Suppressor macrophage treated with lipopolysaccharide for 4 hours (primary cell): ENCODE measurements at regions not wholly inside any gene's neighbourhood (a gene's known extent, or its start where the extent isn't known, plus 50 kb on each side); places are given as distances from the start of the nearest gene placed in this dataset.

Source experiments
- DNase-seq: peaks from one replicate; pipeline ENCODE4 v3.0.0-alpha.2; 2020

- peak; percentile 35 for DNase-seq
These were observed 110.7 kb downstream of the NCOR2 start for GRCh38 chr12:124456652-124457152.

GRCh38 chr12:124456133-124456651 lies 111.2 kb downstream of the NCOR2 start:
- DNase-seq, result no peak

- DNase-seq, result no peak
These were observed 112.1 kb downstream of the NCOR2 start for GRCh38 chr12:124455336-124455735.

DNA sequence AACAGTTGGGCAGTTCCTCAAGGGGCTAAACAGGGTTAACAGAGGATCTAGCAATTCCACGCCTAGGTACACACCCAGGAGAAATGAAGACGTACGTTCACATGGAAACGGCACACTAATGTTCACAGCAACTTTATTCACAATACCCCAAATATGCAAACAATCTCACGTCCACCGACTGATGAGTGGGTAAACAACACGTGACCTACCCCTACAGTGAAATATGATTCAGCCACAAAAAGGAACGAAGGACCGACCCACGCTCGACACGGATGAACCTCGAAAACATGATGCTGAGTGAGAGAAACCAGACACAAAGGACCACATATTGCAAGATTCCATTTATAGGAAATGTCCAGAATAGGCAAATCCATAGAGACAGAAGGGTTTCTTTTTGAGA lies 112.7 kb downstream of the NCOR2 start:
- peak; percentile 87 for DNase-seq

DNA sequence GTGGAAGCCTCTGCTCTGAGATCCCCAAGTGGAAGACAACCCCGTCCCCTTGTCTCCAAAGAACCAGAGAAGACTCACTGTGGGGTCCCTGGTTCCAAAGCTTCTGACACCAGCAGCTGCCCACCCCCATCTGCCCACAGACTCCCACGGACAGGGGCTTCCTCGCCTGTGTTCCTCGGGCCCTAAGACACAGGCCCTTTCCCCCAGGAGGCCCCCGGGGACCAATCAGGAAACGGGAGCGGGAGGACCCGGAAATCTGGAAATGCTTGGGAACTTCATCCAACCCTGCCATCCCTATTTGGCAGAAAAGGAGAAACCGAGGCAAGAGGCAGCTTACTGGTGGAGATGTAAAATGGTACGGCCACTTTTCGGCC lies 113.1 kb downstream of the NCOR2 start:
- no peak for DNase-seq

GRCh38 chr12:124453419-124454351 lies 113.7 kb downstream of the NCOR2 start:
- peak; percentile 96 for DNase-seq

- DNase-seq, result no peak
These were observed 114.7 kb downstream of the NCOR2 start for GRCh38 chr12:124452576-124453331.

DNA sequence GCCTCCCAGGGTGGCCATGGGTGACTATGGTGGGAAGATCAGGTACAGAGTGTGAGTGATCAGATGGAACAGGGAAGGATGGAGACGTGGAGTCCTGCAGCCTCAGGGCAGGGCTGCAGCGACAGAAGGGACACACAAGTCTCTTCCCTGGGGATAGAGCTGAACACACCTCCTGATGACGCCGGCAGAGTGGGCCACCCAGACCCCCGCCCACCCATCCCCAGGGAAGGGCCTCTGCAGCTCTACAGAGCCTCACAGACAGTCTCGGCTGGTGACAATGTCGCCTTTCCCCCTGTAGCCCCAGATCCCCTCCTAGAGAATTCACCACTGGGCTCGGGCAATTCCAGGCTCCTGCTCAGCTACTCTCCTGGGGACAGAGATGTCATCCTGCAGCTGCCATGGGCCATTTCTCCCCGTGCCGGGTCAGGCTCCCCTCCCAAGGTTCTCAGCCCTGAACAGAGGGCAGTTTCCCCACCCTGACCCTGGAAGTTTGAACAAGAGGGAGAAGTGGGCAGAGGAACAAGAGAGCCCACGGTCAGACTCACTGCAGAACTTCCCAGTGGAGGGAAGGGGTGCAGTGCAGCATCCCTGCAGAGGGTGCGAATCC lies 115.7 kb downstream of the NCOR2 start:
- DNase-seq, result no peak

DNA sequence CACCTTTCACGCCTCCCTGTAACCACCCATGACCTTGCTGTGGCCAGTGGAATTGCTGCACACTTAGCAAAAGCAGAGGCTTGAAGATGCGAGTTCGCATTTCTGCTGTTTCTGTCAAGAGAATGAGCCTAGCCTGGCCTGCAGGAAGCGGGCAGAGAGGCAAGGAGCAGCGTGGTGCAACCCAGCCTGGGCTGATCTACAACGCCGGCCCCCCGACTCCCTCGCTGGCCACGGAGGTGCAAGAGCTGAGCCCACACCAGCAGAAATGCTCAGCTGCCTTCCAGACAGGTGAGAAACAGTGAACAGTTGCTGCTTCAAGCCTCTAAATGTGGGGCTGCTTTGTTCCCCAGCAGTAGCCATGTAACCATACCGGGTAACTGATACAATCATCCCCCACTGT lies 116.4 kb downstream of the NCOR2 start:
- DNase-seq, result no peak

GRCh38 chr12:124450376-124450750 lies 117.0 kb downstream of the NCOR2 start:
- DNase-seq, result no peak

DNA sequence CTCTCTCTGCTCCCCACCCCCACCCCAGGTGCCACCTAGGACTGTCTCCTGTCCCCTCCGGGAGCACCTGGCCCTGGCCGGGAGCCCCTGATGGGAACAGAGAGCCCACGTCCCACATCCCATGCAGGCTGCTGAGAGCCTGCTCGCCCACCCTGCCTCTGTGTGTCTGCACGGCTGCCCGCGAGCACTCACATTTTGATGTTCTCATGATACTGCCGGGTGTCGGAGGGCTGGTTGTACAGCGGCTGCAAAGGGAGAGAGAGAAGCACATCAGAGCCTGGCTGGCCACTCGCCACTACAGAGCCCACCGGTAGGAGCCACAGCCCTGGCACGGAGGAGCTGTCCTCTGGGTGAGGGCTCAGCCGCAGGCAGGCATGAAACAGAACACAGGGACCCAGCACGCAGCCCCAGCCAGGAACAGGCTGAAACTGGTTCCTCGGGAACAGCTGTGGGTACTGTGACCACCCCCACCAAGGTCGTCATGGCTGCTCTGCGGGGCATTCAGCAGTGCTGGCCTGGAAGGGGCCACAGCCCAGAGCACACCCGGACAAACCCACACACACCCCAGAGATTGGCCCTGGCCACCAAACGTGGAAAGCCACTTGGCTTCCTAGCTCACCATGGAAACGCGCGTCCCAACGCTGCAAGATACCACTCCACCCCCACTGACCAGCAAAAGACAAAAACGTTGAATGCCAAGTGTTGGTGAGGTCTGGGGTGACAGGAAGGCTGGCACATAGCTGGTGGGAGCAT lies 117.6 kb downstream of the NCOR2 start:
- no peak for DNase-seq

GRCh38 chr12:124448955-124449622 lies 118.3 kb downstream of the NCOR2 start:
- no peak for DNase-seq

GRCh38 chr12:124448241-124448954 lies 119.0 kb downstream of the NCOR2 start:
- no peak for DNase-seq

DNA sequence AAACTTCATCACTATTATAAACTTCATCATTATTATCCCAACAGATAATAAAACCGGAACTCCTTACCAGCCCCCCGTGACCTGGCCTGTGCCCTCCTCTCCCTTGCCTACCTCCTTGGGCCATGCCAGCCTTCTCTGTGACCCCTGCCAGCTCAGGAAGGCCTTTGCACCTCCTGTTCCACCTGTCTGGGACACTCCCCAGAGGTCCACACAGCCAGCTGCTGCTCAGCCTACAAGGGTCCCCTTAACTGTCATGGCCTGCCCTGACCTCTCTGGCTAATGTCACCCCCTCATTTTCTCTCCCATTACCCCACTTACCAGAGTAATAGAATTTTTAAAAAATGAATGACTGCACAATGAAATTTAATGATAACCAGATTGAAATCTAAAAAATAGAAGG lies 121.0 kb downstream of the NCOR2 start:
- no peak for DNase-seq

DNA sequence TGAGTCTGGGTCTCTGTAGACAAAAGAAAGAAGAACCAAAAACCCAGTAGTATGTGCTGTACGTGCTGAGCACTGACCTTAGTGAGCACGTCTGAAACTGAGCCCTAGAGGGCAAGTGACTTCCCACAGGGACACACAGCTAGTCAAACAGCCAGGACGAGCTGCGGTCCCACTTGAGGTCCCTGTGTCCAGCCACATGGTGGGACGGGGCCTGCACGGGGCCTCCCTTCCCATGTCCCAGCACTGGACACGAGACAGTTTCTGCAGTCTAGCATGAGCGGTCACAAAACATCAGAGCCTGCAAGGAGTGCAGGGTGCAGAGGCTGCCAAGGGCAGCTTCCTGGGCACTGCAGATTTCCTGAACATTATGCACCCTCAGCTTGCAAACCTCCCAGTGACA lies 121.6 kb downstream of the NCOR2 start:
- DNase-seq, result no peak

DNA sequence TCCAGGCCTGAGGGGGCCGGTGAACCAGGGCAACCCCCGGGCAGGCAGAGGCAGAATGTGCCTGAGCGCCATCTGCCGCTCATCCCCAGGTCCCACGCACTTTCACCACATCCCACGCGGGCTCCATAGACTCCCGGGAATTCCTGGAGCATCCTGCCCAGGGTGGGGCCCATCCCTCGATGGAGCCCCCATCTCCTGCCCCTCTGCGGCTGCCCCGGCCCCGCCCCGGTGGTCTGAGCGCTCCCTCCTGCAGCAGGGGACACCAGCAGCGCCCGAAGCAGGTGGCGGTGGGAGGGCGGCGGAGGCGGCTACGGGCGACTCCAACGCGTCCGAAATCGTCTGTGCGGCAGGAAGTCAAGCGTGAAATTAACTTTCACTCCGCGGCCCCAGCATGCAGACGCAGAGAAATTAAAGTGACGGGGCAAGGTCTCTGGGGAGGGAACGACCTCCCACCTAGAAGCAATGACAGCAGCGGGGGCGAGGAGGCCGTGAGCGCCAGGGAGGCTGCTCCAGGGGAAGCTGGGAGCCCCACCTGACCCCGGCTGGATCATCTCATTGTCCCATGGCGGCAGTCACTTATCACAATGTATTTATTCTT lies 122.2 kb downstream of the NCOR2 start:
- DNase-seq, result no peak

GRCh38 chr12:124443931-124444712 lies 123.3 kb downstream of the NCOR2 start:
- DNase-seq, result no peak

DNA sequence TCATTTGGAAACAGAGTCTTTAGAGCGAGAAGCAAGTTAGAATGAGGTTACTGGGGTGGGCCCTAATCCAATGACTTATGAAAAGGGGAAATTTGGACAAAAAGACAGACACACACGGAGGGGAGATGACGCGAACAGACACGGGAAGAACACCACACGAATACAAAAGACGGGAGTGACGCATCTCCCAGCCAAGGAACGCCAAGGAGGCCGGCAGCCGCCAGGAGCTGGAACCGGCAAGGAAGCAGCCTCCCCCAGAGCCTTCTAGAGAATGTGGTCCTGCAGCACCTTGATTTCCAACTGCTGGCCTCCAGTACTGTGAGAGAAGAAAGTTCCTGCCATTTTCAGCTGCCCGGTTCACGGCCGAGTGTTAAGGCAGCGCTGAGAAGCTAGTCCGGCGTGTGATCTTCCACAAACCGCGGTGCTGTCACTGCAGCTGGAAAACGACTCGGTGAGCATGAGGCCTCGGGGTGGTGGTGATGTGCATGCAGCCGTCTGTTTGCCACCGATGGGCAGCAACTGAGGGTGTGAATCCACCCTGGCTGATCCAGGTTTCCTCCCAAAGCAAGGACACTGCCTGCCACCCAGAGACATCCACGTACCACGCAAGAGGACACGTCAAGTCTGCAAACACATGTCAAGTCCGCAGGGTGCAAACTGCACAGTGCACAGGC lies 124.5 kb downstream of the NCOR2 start:
- DNase-seq, result no peak

DNA sequence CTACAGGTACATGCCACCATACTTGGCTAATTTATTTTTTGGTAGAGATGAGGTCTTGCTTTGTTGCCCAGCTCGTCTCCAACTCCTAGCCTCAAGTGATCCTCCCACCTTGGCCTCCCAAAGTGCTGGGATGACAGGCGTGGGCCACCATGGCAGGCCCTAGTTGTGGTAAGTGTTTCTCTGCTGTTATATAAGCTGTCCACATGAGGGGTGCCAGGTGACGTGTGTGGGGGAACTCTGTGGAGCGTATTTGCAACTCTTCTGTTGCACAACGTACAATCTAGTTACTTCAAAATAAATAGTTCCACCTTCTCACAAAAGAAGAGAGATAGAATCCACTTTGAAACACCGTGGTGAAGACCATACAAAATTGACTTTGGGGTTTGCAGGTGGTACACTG lies 125.1 kb downstream of the NCOR2 start:
- DNase-seq, result no peak
